ENCODE measurements at regions not wholly inside any gene's neighbourhood (a gene's known extent, or its start where the extent isn't known, plus 50 kb on each side); places are given as distances from the start of the nearest gene placed in this dataset.

- Histone ChIP-seq H3K4me1 (ENCODE audit: insufficient read depth) (no peaks in the 10 kb centered on the region), H3K36me3 (ENCODE audit: insufficient read depth) (no peaks in the 10 kb centered on the region), H3K4me3 (ENCODE audit: low read depth, low read length) (no peak overlapping the region), H3K27ac (ENCODE audit: low read depth) (no peak overlapping the region)
- 76% methylated on average over 3 of the region's 3 CpGs for WGBS
- DNase-seq (ENCODE audit: extremely low spot score) = no peak
Measured at GRCh38 chr1:5567839-5568238, 424.4 kb downstream of the NPHP4 start.

- WGBS = 53% methylated on average over 4 of the region's 4 CpGs
- DNase-seq (ENCODE audit: extremely low spot score) = no peak
- no peak overlapping the region for H3K4me3 ChIP-seq (ENCODE audit: low read depth, low read length)
- no peaks in the 10 kb centered on the region for H3K4me1 ChIP-seq (ENCODE audit: insufficient read depth)
- no peaks in the 10 kb centered on the region for H3K36me3 ChIP-seq (ENCODE audit: insufficient read depth)
- H3K27ac ChIP-seq (ENCODE audit: low read depth) = no peak overlapping the region
Measured at GRCh38 chr1:5566924-5567323, 425.3 kb downstream of the NPHP4 start.

GRCh38 chr1:5565281-5566125 lies 426.7 kb downstream of the NPHP4 start:
- 43% methylated on average over 19 of the region's 19 CpGs for WGBS
- H3K4me1 ChIP-seq (ENCODE audit: insufficient read depth) = no peaks in the 10 kb centered on the region
- no peak overlapping the region for H3K27ac ChIP-seq (ENCODE audit: low read depth)
- H3K4me3 ChIP-seq (ENCODE audit: low read depth, low read length) = no peak overlapping the region
- no peaks in the 10 kb centered on the region for H3K36me3 ChIP-seq (ENCODE audit: insufficient read depth)
- DNase-seq (ENCODE audit: extremely low spot score) = no peak

GRCh38 chr1:5564578-5565257 lies 427.5 kb downstream of the NPHP4 start:
- no peak overlapping the region for H3K4me3 ChIP-seq (ENCODE audit: low read depth, low read length)
- no peak for DNase-seq (ENCODE audit: extremely low spot score)
- H3K27ac ChIP-seq (ENCODE audit: low read depth) = no peak overlapping the region
- 82% methylated on average over 10 of the region's 10 CpGs for WGBS
- no peaks in the 10 kb centered on the region for H3K4me1 ChIP-seq (ENCODE audit: insufficient read depth)
- no peaks in the 10 kb centered on the region for H3K36me3 ChIP-seq (ENCODE audit: insufficient read depth)

- H3K4me1 ChIP-seq (ENCODE audit: insufficient read depth) = no peaks in the 10 kb centered on the region
- WGBS = 79% methylated on average over 14 of the region's 14 CpGs
- no peak for DNase-seq (ENCODE audit: extremely low spot score)
- H3K36me3 ChIP-seq (ENCODE audit: insufficient read depth) = no peaks in the 10 kb centered on the region
- H3K4me3 ChIP-seq (ENCODE audit: low read depth, low read length) = no peak overlapping the region
- no peak overlapping the region for H3K27ac ChIP-seq (ENCODE audit: low read depth)
Measured at GRCh38 chr1:5563861-5564577, 428.2 kb downstream of the NPHP4 start.

- Histone ChIP-seq H3K4me1 (ENCODE audit: insufficient read depth) (no peaks in the 10 kb centered on the region), H3K27ac (ENCODE audit: low read depth) (no peak overlapping the region)
Measured at GRCh38 chr1:5562769-5563168, 429.5 kb downstream of the NPHP4 start.

GRCh38 chr1:5562331-5562730 lies 429.9 kb downstream of the NPHP4 start:
- Histone ChIP-seq H3K4me3 (ENCODE audit: low read depth, low read length) (no peak overlapping the region), H3K27ac (ENCODE audit: low read depth) (no peak overlapping the region), H3K36me3 (ENCODE audit: insufficient read depth) (no peaks in the 10 kb centered on the region), H3K4me1 (ENCODE audit: insufficient read depth) (no peaks in the 10 kb centered on the region)
- WGBS = 74% methylated on average over 3 of the region's 3 CpGs
- no peak for DNase-seq (ENCODE audit: extremely low spot score)

More at GRCh38 chr1:5562769-5563168, 429.5 kb downstream of the NPHP4 start:
- Histone ChIP-seq H3K4me3 (ENCODE audit: low read depth, low read length) (no peak overlapping the region), H3K36me3 (ENCODE audit: insufficient read depth) (no peaks in the 10 kb centered on the region)
- 61% methylated on average over 4 of the region's 4 CpGs for WGBS
- DNase-seq (ENCODE audit: extremely low spot score) = no peak

GRCh38 chr1:5559078-5559477 lies 433.1 kb downstream of the NPHP4 start:
- Histone ChIP-seq H3K4me1 (ENCODE audit: insufficient read depth) (no peaks in the 10 kb centered on the region), H3K27ac (ENCODE audit: low read depth) (no peak overlapping the region), H3K4me3 (ENCODE audit: low read depth, low read length) (no peak overlapping the region), H3K36me3 (ENCODE audit: insufficient read depth) (no peaks in the 10 kb centered on the region)
- no peak for DNase-seq (ENCODE audit: extremely low spot score)
- WGBS = 77% methylated on average over 2 of the region's 2 CpGs

GRCh38 chr1:5555853-5556252 lies 436.4 kb downstream of the NPHP4 start:
- 88% methylated on average over 9 of the region's 9 CpGs for WGBS
- H3K4me1 ChIP-seq (ENCODE audit: insufficient read depth) = no peaks in the 10 kb centered on the region
- H3K4me3 ChIP-seq (ENCODE audit: low read depth, low read length) = no peak overlapping the region
- H3K27ac ChIP-seq (ENCODE audit: low read depth) = no peak overlapping the region
- no peak for DNase-seq (ENCODE audit: extremely low spot score)
- H3K36me3 ChIP-seq (ENCODE audit: insufficient read depth) = no peaks in the 10 kb centered on the region

- 82% methylated on average over 5 of the region's 5 CpGs for WGBS
- no peaks in the 10 kb centered on the region for H3K4me1 ChIP-seq (ENCODE audit: insufficient read depth)
- no peak overlapping the region for H3K4me3 ChIP-seq (ENCODE audit: low read depth, low read length)
- no peaks in the 10 kb centered on the region for H3K36me3 ChIP-seq (ENCODE audit: insufficient read depth)
- no peak for DNase-seq (ENCODE audit: extremely low spot score)
- no peak overlapping the region for H3K27ac ChIP-seq (ENCODE audit: low read depth)
Measured at GRCh38 chr1:5554784-5555183, 437.4 kb downstream of the NPHP4 start.

- no peaks in the 10 kb centered on the region for H3K36me3 ChIP-seq (ENCODE audit: insufficient read depth)
- H3K4me1 ChIP-seq (ENCODE audit: insufficient read depth) = no peaks in the 10 kb centered on the region
- no peak for DNase-seq (ENCODE audit: extremely low spot score)
- WGBS = 62% methylated on average over 6 of the region's 6 CpGs
- no peak overlapping the region for H3K27ac ChIP-seq (ENCODE audit: low read depth)
- H3K4me3 ChIP-seq (ENCODE audit: low read depth, low read length) = no peak overlapping the region
Measured at GRCh38 chr1:5554111-5554510, 438.1 kb downstream of the NPHP4 start.

- 70% methylated on average over 3 of the region's 3 CpGs for WGBS
- no peak for DNase-seq (ENCODE audit: extremely low spot score)
- H3K4me3 ChIP-seq (ENCODE audit: low read depth, low read length) = no peak overlapping the region
- no peaks in the 10 kb centered on the region for H3K36me3 ChIP-seq (ENCODE audit: insufficient read depth)
- H3K4me1 ChIP-seq (ENCODE audit: insufficient read depth) = no peaks in the 10 kb centered on the region
- H3K27ac ChIP-seq (ENCODE audit: low read depth) = no peak overlapping the region
Measured at GRCh38 chr1:5552787-5553484, 439.3 kb downstream of the NPHP4 start.

- peak; percentile 32 for DNase-seq (ENCODE audit: extremely low spot score)
- Histone ChIP-seq H3K36me3 (ENCODE audit: insufficient read depth) (no peaks in the 10 kb centered on the region), H3K27ac (ENCODE audit: low read depth) (no peak overlapping the region), H3K4me1 (ENCODE audit: insufficient read depth) (no peaks in the 10 kb centered on the region), H3K4me3 (ENCODE audit: low read depth, low read length) (no peak overlapping the region)
- WGBS = 51% methylated on average over 8 of the region's 8 CpGs
Measured at GRCh38 chr1:5551274-5551975, 440.8 kb downstream of the NPHP4 start.

All from urinary bladder (tissue), 3 donors.